SK-MEL-5 (cell line): ENCODE measurements at regions not wholly inside any gene's neighbourhood (a gene's known extent, or its start where the extent isn't known, plus 50 kb on each side); places are given as distances from the start of the nearest gene placed in this dataset.

Experiments
- DNase-seq: peaks from one replicate; pipeline ENCODE4 v3.0.0-alpha.2; 2016; ENCODE audit warnings: low read depth, low spot score
- in situ Hi-C: cut with HindIII; loops from 2 replicates; pipeline ENCODE4 v1.10.0; 2016; ENCODE audit warnings: low sequenced_read_pairs, high pct_unique_total_duplicates, low pct_unique_long_range_greater_than_20kb

- in situ Hi-C loops: no loop called here
- no peak for DNase-seq
These were observed 1350.8 kb upstream of the SLC10A2 start for GRCh38 chr13:104416973-104417372.

GRCh38 chr13:104414771-104415170, 1348.6 kb upstream of the SLC10A2 start:
- in situ Hi-C loops: no loop called here
- peak; percentile 54 for DNase-seq

GRCh38 chr13:104414181-104414580, 1348.0 kb upstream of the SLC10A2 start:
- DNase-seq: peak; percentile 93
- in situ Hi-C loops: no loop called here

GRCh38 chr13:104411141-104411765, 1345.0 kb upstream of the SLC10A2 start:
- in situ Hi-C loops: no loop called here
- DNase-seq: no peak

GRCh38 chr13:104408733-104409132, 1342.5 kb upstream of the SLC10A2 start:
- in situ Hi-C loops: no loop called here
- no peak for DNase-seq

- in situ Hi-C loops: no loop called here
- DNase-seq: no peak
These were observed 1338.1 kb upstream of the SLC10A2 start for GRCh38 chr13:104404325-104404724.

- in situ Hi-C loops: no loop called here
These were observed 1323.5 kb upstream of the SLC10A2 start for GRCh38 chr13:104389691-104390090.

GRCh38 chr13:104387510-104387909, 1321.3 kb upstream of the SLC10A2 start:
- in situ Hi-C loops: no loop called here
- no peak for DNase-seq

More at GRCh38 chr13:104389691-104390090, 1323.5 kb upstream of the SLC10A2 start:
- DNase-seq: no peak

GRCh38 chr13:104385404-104385803, 1319.2 kb upstream of the SLC10A2 start:
- no peak for DNase-seq

GRCh38 chr13:104382951-104383350, 1316.7 kb upstream of the SLC10A2 start:
- in situ Hi-C loops: no loop called here
- no peak for DNase-seq

More at GRCh38 chr13:104385404-104385803, 1319.2 kb upstream of the SLC10A2 start:
- in situ Hi-C loops: no loop called here

- in situ Hi-C loops: no loop called here
These were observed 1310.4 kb upstream of the SLC10A2 start for GRCh38 chr13:104376588-104376987.

GRCh38 chr13:104375614-104376013, 1309.4 kb upstream of the SLC10A2 start:
- peak; percentile 10 for DNase-seq
- in situ Hi-C loops: no loop called here

More at GRCh38 chr13:104376588-104376987, 1310.4 kb upstream of the SLC10A2 start:
- DNase-seq: no peak

GRCh38 chr13:104372095-104372655, 1306.0 kb upstream of the SLC10A2 start:
- no peak for DNase-seq
- in situ Hi-C loops: no loop called here

- in situ Hi-C loops: no loop called here
- DNase-seq: no peak
These were observed 1299.2 kb upstream of the SLC10A2 start for GRCh38 chr13:104365430-104365829.

- in situ Hi-C loops: no loop called here
- DNase-seq: no peak
These were observed 1291.6 kb upstream of the SLC10A2 start for GRCh38 chr13:104357672-104358354.

GRCh38 chr13:104357174-104357573, 1291.0 kb upstream of the SLC10A2 start:
- no peak for DNase-seq

GRCh38 chr13:104355041-104355670, 1288.9 kb upstream of the SLC10A2 start:
- no peak for DNase-seq
- in situ Hi-C loops: no loop called here

More at GRCh38 chr13:104357174-104357573, 1291.0 kb upstream of the SLC10A2 start:
- in situ Hi-C loops: no loop called here

- DNase-seq: no peak
- in situ Hi-C loops: no loop called here
These were observed 1261.0 kb upstream of the SLC10A2 start for GRCh38 chr13:104327211-104327610.
